Prostate gland (tissue), 2 donors: ENCODE measurements at regions not wholly inside any gene's neighbourhood (a gene's known extent, or its start where the extent isn't known, plus 50 kb on each side); places are given as distances from the start of the nearest gene placed in this dataset.

Source experiments
- CTCF ChIP-seq, 4 experiments: fragments of 200-600 bp in 2 of 4; fragments of 450-650 bp in 2 of 4; sonication (generic) in 2 of 4; IDR thresholded peaks; 1 replicate in 3 of 4; 2 replicates in 1 of 4; pipeline ENCODE4 v1.5.1; 2016 to 2019; ENCODE audit warnings: antibody characterized with exemption in 4 of 4, mild to moderate bottlenecking in 2 of 4, moderate library complexity in 2 of 4
- POLR2A ChIP-seq: fragments of 450-650 bp; IDR thresholded peaks from one replicate; pipeline ENCODE4 v1.6.1; 2016; ENCODE audit warnings: antibody characterized with exemption, mild to moderate bottlenecking
- POLR2AphosphoS5 ChIP-seq: sonication (generic); formaldehyde crosslinking; IDR thresholded peaks from one replicate; pipeline ENCODE4 v1.6.1; 2017; ENCODE audit warnings: antibody characterized with exemption

DNA sequence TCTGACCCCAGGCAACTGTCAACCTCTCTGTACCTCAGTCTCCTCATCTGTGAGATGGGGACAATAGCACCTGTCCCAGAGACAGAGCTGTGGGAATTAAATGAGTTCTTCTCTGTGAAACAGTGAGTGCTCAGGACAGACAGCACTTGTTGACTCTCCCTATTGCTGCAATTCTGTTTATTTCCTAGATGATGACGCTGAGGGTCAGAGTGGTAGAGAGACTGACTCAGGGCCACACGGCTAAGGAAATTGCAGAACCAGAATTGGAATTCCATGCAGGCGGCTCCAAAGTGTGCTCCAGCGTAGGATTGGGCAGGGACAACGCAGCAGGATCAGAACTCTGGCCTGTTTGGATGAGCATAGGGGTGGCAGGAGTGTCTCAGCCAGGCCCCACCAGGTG is 302.2 kb downstream of the C16orf95 start:
- TF ChIP-seq CTCF (IDR thresholded peaks at IDR 0.05) (no peak), POLR2A (no peak), POLR2AphosphoS5 (no peak)
